ENCODE measurements at regions not wholly inside any gene's neighbourhood (a gene's known extent, or its start where the extent isn't known, plus 50 kb on each side); places are given as distances from the start of the nearest gene placed in this dataset.

- Histone ChIP-seq H3K36me3 (ENCODE audit: control insufficient read depth in 4 of 4, insufficient read depth in 4 of 4, low read length in 4 of 4) (no peaks in the 10 kb centered on the region), H3K27ac (ENCODE audit: low read depth in 1 of 2, low read length in 1 of 2) (no peak overlapping the region), H3K4me3 (no peak overlapping the region), H3K4me1 (ENCODE audit: control insufficient read depth in 5 of 5, insufficient read depth in 5 of 5, low read length in 5 of 5) (peaks cover 0 to 17% (median 5%) of the 10 kb centered on the region in 5 donors), H3K27me3 (ENCODE audit: control insufficient read depth in 3 of 3, insufficient read depth in 3 of 3, low read length in 2 of 3) (no peaks in the 10 kb centered on the region), H3K9me3 (ENCODE audit: control insufficient read depth in 4 of 4, insufficient read depth in 3 of 4, low read length in 3 of 4) (peaks cover 0 to 5% (median 2%) of the 10 kb centered on the region in 4 donors), H3K9ac (ENCODE audit: insufficient read depth in 1 of 2, low read length in 2 of 2) (no peak overlapping the region)
- WGBS, 2 donors = 85 to 91% methylated on average over 10 of the region's 10 CpGs
- TF ChIP-seq CTCF (IDR thresholded peaks at IDR 0.05; ENCODE audit: control extremely low read depth, extremely low read depth) = no peak
- DNase-seq (no peak), ATAC-seq (ENCODE audit: insufficient read depth, low FRiP score) (no peak)
Measured at GRCh38 chr20:17887331-17888030, 81.1 kb downstream of the SNX5 start.

DNA sequence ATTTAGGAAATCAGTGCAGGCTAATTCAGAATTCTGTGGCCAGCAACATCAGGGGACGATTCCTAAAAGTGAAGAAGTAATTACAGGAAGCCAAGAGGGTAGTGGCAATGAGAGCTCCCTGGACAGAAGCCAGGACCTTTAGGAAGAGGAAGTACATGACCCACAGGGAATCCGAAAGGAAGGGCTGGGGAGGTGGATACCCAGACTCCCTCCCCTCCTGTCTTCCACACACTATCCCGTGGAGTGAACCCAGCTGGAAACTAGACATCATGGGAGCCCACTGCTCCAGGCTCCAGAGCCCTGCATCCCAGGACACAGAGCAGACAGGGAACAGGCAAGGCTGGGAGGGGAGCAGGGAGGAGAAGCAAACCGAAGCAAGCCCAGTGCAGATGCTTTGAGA lies 83.0 kb downstream of the SNX5 start:
- peaks cover 0 to 17% (median 5%) of the 10 kb centered on the region in 5 donors for H3K4me1 ChIP-seq (ENCODE audit: control insufficient read depth in 5 of 5, insufficient read depth in 5 of 5, low read length in 5 of 5)
- H3K9ac ChIP-seq (ENCODE audit: insufficient read depth in 1 of 2, low read length in 2 of 2) = peak overlapping the region in 1 of 2 donors; percentile 27
- WGBS, 2 donors = 12 to 19% methylated on average over 4 of the region's 4 CpGs
- no peaks in the 10 kb centered on the region for H3K36me3 ChIP-seq (ENCODE audit: control insufficient read depth in 4 of 4, insufficient read depth in 4 of 4, low read length in 4 of 4)
- no peak for TF ChIP-seq CTCF (IDR thresholded peaks at IDR 0.05; ENCODE audit: control extremely low read depth, extremely low read depth)
- H3K27me3 ChIP-seq (ENCODE audit: control insufficient read depth in 3 of 3, insufficient read depth in 3 of 3, low read length in 2 of 3) = no peaks in the 10 kb centered on the region
- peaks cover 0 to 5% (median 2%) of the 10 kb centered on the region in 4 donors for H3K9me3 ChIP-seq (ENCODE audit: control insufficient read depth in 4 of 4, insufficient read depth in 3 of 4, low read length in 3 of 4)
- DNase-seq (peak; percentile 59 to 83 (median 75)), ATAC-seq (ENCODE audit: insufficient read depth, low FRiP score) (peak; percentile 65)
- H3K27ac ChIP-seq (ENCODE audit: low read depth in 1 of 2, low read length in 1 of 2) = no peak overlapping the region
- H3K4me3 ChIP-seq = no peak overlapping the region

DNA sequence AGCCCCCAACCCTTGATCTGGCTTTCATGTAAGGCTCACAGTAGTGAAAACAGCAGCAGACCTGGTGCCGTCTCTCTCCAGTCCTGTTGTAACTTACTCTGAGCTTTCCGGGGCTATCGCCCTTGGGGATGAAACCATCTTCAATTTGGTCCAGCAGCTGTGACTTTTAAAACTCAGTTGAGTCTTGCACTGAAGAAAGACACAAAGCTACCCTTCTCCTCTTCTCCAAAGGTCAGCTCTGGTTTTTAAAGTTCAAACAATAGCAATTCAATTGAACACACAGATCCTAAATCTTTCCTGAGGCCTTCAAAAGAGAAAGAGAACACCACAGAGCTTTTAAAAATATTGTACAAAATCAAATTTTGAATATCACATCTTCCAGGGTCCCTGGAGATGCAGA lies 83.5 kb downstream of the SNX5 start:
- 68 to 92% methylated on average over 3 of the region's 3 CpGs for WGBS, 2 donors
- H3K27ac ChIP-seq (ENCODE audit: low read depth in 1 of 2, low read length in 1 of 2) = no peak overlapping the region

More for the DNA sequence above, 83.5 kb downstream of the SNX5 start:
- Histone ChIP-seq H3K4me3 (no peak overlapping the region), H3K27me3 (ENCODE audit: control insufficient read depth in 3 of 3, insufficient read depth in 3 of 3, low read length in 2 of 3) (no peaks in the 10 kb centered on the region), H3K4me1 (ENCODE audit: control insufficient read depth in 5 of 5, insufficient read depth in 5 of 5, low read length in 5 of 5) (peaks cover 0 to 17% (median 5%) of the 10 kb centered on the region in 5 donors), H3K9ac (ENCODE audit: insufficient read depth in 1 of 2, low read length in 2 of 2) (peak overlapping the region in 1 of 2 donors; percentile 27), H3K9me3 (ENCODE audit: control insufficient read depth in 4 of 4, insufficient read depth in 3 of 4, low read length in 3 of 4) (peaks cover 0 to 4% (median under 1%) of the 10 kb centered on the region in 4 donors), H3K36me3 (ENCODE audit: control insufficient read depth in 4 of 4, insufficient read depth in 4 of 4, low read length in 4 of 4) (no peaks in the 10 kb centered on the region)
- no peak for DNase-seq
- TF ChIP-seq CTCF (IDR thresholded peaks at IDR 0.05; ENCODE audit: control extremely low read depth, extremely low read depth) = no peak
- ATAC-seq (ENCODE audit: insufficient read depth, low FRiP score) = no peak
